Activated CD8-positive, alpha-beta memory T cell treated with anti-CD3 and anti-CD28 coated beads for 36 hours (primary cell): ENCODE measurements at regions not wholly inside any gene's neighbourhood (a gene's known extent, or its start where the extent isn't known, plus 50 kb on each side); places are given as distances from the start of the nearest gene placed in this dataset.
"Not testable (repeated sequence)": the region's sequence is repeated elsewhere in the genome, so short reads cannot be mapped to it uniquely, and the experiment has no call there.

Experiments used
- CTCF ChIA-PET: fragments of 350-600 bp; sonication (Branson Sonifier 250); formaldehyde crosslinking; loops from one replicate; lab custom pipeline; 2021; ENCODE audit warnings: antibody characterized with exemption; lab: Charles Lee
- POLR2A ChIA-PET: fragments of 350-600 bp; sonication (Branson Sonifier 250); formaldehyde crosslinking; loops from one replicate; lab custom pipeline; 2021; ENCODE audit warnings: antibody characterized with exemption; lab: Charles Lee

- ChIA-PET CTCF (no interaction called here), POLR2A (no interaction called here)
Observed at GRCh38 chr5:51214746-51215145, 168.5 kb upstream of the ISL1 start.

GRCh38 chr5:51225789-51226742 lies 157.2 kb upstream of the ISL1 start:
- POLR2A ChIA-PET = no interaction called here
- CTCF ChIA-PET = no interaction called here

- CTCF ChIA-PET = no interaction called here
- POLR2A ChIA-PET = no interaction called here
Observed at GRCh38 chr5:51227963-51228470, 155.2 kb upstream of the ISL1 start.

- CTCF ChIA-PET = no interaction called here
- POLR2A ChIA-PET = no interaction called here
Observed at GRCh38 chr5:51230336-51230735, 152.9 kb upstream of the ISL1 start.

- ChIA-PET CTCF (no interaction called here), POLR2A (interaction anchor here (0.6 kb wide), 1 partner anchor 77 kb away, joined by 4 read pairs; no protein-coding TSS in a partner anchor)
Observed at GRCh38 chr5:51242456-51242855, 140.8 kb upstream of the ISL1 start.

- POLR2A ChIA-PET, CTCF ChIA-PET: not testable (repeated sequence)
Observed at GRCh38 chr5:51250957-51251356, 132.3 kb upstream of the ISL1 start.

GRCh38 chr5:51271261-51271660 lies 112.0 kb upstream of the ISL1 start:
- ChIA-PET CTCF (no interaction called here), POLR2A (no interaction called here)

- ChIA-PET POLR2A (no interaction called here), CTCF (no interaction called here)
Observed at GRCh38 chr5:51273021-51273420, 110.2 kb upstream of the ISL1 start.

GRCh38 chr5:51273871-51274270 lies 109.4 kb upstream of the ISL1 start:
- ChIA-PET CTCF (no interaction called here), POLR2A (no interaction called here)

GRCh38 chr5:51275428-51275827 lies 107.8 kb upstream of the ISL1 start:
- CTCF ChIA-PET = no interaction called here
- POLR2A ChIA-PET = interaction anchor here (0.7 kb wide), 1 partner anchor 300 kb away, joined by 6 read pairs; no protein-coding TSS in a partner anchor

- ChIA-PET POLR2A (interaction anchor here (0.7 kb wide), 1 partner anchor 301 kb away, joined by 6 read pairs; no protein-coding TSS in a partner anchor), CTCF (no interaction called here)
Observed at GRCh38 chr5:51276250-51276649, 107.0 kb upstream of the ISL1 start.

GRCh38 chr5:51278539-51278938 lies 104.7 kb upstream of the ISL1 start:
- ChIA-PET CTCF (no interaction called here), POLR2A (no interaction called here)

GRCh38 chr5:51279983-51280706 lies 103.1 kb upstream of the ISL1 start:
- CTCF ChIA-PET = no interaction called here

GRCh38 chr5:51286046-51286445 lies 97.2 kb upstream of the ISL1 start:
- ChIA-PET CTCF (no interaction called here), POLR2A (no interaction called here)

More at GRCh38 chr5:51279983-51280706, 103.1 kb upstream of the ISL1 start:
- POLR2A ChIA-PET = no interaction called here

- POLR2A ChIA-PET = no interaction called here
- CTCF ChIA-PET = no interaction called here
Observed at GRCh38 chr5:51302343-51302742, 80.9 kb upstream of the ISL1 start.

GRCh38 chr5:51326844-51327243 lies 56.4 kb upstream of the ISL1 start:
- CTCF ChIA-PET = no interaction called here
- POLR2A ChIA-PET = no interaction called here
